Activated CD8-positive, alpha-beta memory T cell treated with anti-CD3 and anti-CD28 coated beads for 48 hours (primary cell): ENCODE measurements at regions not wholly inside any gene's neighbourhood (a gene's known extent, or its start where the extent isn't known, plus 50 kb on each side); places are given as distances from the start of the nearest gene placed in this dataset.
"Not testable (repeated sequence)": the region's sequence is repeated elsewhere in the genome, so short reads cannot be mapped to it uniquely, and the experiment has no call there.

ENCODE experiments used
- DNase-seq, 3 experiments: peaks; one replicate each; pipeline ENCODE4 v3.0.0-alpha.2; 2020; ENCODE audit warnings: low read depth in 2 of 3, low spot score in 2 of 3

DNA sequence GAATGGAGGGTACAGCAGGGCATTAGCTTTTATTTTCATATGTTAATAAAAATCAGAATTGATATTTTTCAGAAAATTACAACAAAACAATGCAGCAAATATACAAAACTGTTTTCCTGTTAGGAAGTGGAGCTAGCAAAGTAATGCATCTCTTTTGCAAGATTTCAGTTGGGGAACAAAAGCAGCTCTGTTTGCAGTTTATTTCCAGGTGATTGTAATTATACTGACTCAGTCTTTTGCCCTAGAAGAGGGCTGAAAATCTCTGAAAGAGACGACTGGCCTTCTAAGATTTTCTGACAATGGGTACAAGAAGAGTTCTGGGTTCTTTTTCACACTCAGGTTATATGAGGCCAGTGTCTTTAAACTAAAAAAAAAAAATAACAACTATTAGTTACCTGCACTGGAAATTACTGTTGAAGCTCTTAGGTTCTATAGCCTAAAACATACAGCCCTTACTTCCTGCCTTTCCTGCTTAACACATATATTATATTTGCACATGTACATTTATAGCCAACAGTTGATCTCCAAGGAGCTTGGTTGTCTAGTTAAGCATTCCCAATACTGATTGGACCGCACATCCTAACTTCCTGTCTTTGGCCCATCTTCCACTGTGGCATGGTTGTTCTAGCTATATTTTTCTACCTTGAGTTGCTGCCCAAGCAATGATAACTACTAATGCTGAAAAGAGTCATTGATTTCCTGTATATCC, 199.1 kb upstream of the KRR1 start:
- DNase-seq, result no peak

GRCh38 chr12:75709503-75709902, 198.1 kb upstream of the KRR1 start:
- no peak for DNase-seq

DNA sequence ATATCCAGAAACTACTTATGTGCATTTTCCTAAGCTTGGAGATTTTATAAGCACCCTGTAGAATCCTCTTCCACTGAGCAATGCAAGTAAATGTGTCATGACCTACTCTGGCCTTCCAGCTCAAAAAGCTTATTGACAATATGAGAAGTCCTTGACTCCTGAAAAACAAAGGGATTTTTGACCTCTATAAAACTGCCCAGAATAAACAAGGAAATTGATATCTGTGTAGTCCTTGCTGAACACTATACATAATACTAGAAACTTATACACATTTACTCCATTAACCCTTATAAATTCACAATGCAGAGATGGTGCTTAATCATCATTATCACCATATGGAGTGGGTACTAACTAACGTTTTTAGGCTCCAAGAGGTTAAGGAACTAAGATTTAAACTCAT, 197.4 kb upstream of the KRR1 start:
- no peak for DNase-seq

GRCh38 chr12:75707983-75708382, 196.6 kb upstream of the KRR1 start:
- DNase-seq, result no peak

- no peak for DNase-seq
These were observed 195.6 kb upstream of the KRR1 start for GRCh38 chr12:75706786-75707605.

GRCh38 chr12:75705749-75706711, 194.6 kb upstream of the KRR1 start:
- no peak for DNase-seq

GRCh38 chr12:75704664-75705063, 193.3 kb upstream of the KRR1 start:
- no peak for DNase-seq

DNA sequence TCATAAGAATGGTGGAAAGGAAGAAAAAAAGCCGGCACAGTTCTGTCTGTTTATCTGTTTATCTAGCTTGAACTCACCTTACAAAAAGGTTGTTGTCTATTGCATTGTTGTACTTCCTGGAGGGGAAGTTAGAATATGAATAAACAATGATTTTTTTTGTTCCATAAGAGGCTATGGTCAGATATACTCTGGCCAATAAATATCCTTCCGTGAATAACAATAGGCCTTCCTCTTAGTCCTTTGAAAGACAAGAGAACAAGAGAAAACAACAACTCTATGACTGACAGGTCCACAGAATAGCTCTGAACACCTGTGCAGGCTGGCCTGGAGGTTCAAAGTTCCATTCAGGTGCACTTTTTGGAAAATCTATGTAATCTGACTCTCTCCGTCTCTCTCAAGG, 192.8 kb upstream of the KRR1 start:
- no peak for DNase-seq

DNA sequence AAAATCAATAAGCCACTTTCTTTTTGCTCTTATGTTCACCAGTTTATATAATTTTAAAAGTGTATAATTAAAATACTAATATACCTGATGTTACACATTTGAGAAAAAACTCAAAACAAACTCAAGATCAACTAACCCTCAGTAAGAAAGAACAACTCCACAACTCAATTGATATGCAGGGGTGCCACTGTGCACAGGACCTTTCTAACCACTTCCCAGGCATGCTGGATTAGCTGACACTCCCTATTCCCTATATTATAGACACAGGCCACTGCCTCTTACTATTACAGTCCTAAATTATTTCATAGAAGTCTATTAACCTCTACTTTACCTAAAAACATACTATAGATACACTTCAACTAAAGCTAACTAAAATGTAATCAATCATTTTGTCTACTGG, 191.7 kb upstream of the KRR1 start:
- DNase-seq, result no peak

DNA sequence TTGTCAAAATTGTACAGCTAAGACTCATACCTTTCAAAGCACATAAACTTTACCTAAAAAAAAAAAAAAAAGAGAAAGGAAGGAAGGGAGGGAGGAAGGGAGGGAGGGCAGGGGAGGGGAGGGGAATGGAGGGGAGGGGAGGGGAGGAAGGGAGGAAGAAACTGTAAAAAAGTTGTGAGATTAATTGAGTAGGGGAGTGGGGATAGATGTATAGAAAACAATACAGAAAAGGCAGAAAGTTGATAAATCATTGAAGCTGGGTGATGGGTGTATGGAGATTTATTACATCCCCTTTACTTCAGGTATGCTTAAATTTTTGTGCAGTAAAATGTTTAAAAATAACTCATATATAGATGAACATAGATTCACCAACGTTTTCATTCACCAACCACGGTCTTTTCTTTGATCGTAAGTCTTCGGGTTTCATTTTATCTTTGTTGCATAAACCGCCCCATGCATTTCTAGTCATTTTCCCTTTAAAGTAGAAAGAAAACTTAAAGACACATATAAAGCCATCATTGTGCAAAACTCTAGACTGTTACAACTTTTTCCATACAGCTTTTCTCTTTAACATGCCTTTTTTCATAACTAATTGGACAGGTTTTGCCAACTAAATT, 191.2 kb upstream of the KRR1 start:
- DNase-seq, result no peak

GRCh38 chr12:75701859-75702258, 190.4 kb upstream of the KRR1 start:
- no peak for DNase-seq

DNA sequence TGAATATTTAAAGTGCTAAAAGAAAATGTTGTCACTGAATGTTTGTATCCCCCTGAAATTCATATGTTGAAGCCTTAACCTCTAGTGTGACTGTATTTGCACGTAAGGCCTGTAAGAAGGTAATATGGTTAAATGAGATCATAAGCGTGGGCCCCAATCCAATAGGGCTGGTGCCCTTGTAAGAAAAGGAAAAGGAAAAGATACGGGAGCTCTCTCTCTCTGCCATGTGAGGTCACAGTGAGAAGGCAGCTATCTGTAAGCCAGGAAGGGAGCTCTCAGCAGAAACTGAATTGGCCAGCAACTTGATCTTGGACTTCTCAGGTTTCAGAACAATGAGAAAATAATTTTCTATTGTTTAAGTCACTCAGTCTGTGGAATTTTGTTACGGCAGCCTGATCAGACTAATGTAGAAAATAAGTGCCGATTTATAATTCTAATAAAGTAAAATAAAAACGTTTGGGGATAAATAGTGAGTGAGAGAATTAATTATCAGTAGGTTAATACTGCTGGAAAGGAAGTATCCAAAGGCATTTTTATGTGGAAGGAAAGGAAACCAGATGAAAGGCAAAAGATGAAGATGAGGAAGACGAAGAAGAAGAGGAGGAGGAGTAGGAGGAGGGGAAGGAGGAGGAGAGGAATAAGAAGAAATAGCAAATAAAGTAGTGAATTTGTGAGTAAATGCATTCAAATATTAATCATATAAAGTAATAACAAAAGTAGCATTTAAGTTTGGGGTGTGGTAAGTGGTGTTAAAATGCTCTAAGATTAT, 188.5 kb upstream of the KRR1 start:
- no peak for DNase-seq

- no peak for DNase-seq
These were observed 187.8 kb upstream of the KRR1 start for GRCh38 chr12:75699251-75699650.

- no peak for DNase-seq
These were observed 186.6 kb upstream of the KRR1 start for GRCh38 chr12:75698052-75698451.

DNA sequence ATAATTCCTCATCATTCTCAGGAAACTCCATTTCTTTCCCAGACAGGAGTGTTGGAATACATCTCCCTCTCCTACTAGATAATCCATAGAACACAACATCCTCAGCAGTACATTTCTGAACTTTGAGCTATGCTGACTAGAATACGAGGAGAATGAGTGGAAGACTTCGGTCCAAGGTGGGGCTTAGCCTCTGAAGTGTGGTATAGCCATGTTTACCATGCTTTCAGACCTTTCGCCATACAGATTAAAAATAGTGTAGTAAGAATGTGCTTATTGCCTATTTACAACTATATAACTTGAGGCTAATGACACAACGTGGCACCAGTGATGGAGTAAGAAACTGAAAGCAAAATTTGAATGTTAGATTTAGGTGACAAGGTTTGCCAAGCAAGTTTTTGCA, 184.5 kb upstream of the KRR1 start:
- no peak for DNase-seq

GRCh38 chr12:75694534-75695268, 183.3 kb upstream of the KRR1 start:
- no peak for DNase-seq

DNA sequence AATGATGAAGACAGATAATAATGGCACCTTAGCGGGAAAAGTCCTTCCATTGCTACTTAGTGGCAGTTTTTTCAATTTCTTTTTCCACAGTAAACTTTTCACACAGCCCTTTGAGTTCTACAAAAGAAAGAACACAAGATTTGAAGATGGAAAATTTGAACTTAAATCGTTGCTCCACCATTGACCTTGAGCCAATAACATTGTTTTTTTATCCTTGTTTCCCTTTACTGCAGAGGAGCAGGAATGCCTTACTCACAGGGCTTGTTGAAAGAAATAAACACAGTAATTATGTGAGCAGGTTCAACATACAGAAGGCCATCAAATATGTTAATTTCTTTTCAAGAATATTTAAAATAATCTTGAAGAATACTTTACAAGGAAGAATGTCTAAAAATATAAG, 181.5 kb upstream of the KRR1 start:
- DNase-seq, result no peak

DNA sequence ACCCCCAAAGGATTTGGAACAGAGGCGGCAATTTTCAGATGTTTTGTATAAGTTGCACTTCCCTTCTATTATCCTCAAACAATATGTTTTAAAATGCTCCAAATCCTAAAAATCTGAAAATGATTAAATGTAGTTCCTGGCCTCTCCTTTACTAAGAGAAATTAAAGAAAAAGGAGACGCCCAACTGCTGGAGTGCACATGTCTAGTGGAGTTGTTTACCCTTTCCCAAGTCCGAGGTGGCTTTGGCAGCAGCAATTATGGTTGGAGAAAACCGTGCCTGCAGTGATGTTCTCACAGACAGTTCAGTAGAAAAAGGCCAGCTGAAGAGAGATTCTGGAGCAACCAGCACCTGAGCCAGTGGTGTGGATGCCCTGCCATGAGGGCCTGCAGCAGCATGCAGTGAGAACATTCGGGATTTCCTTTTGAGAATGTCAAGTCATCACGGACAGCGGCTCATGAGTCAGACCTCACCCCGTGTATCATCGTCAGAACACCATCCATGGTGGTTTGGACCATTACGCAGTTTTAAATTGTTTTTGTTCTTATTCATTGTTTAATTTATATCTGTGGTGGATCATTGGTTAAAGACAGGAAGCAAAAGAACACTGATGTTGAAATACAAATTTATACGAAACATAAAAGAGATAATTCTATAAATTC, 179.0 kb upstream of the KRR1 start:
- DNase-seq, result no peak

- DNase-seq, result not testable (repeated sequence)
These were observed 174.8 kb upstream of the KRR1 start for GRCh38 chr12:75686233-75686632.
